HEK293T (cell line): ENCODE measurements at regions not wholly inside any gene's neighbourhood (a gene's known extent, or its start where the extent isn't known, plus 50 kb on each side); places are given as distances from the start of the nearest gene placed in this dataset.

Experiments used
- ARNT ChIP-seq: fragments of 450-650 bp; IDR thresholded peaks from 2 replicates; pipeline ENCODE4 v1.6.1; 2017; ENCODE audit warnings: mild to moderate bottlenecking
- BHLHE40 ChIP-seq: fragments of 450-650 bp; IDR thresholded peaks from 2 replicates; pipeline ENCODE4 v1.6.1; 2016; ENCODE audit warnings: mild to moderate bottlenecking, moderate library complexity, borderline replicate concordance
- CTBP1 ChIP-seq: fragments of 450-650 bp; IDR thresholded peaks from 2 replicates; pipeline ENCODE4 v1.6.1; 2016; ENCODE audit warnings: borderline replicate concordance
- ELF4 ChIP-seq: fragments of 450-650 bp; IDR thresholded peaks from 2 replicates; pipeline ENCODE4 v1.6.1; 2017; ENCODE audit warnings: antibody characterized with exemption
- FOXA1 ChIP-seq: fragments of 450-650 bp; IDR thresholded peaks from 2 replicates; pipeline ENCODE4 v1.6.1; 2016; ENCODE audit warnings: mild to moderate bottlenecking
- FOXK2 ChIP-seq: fragments of 450-650 bp; IDR thresholded peaks from 2 replicates; pipeline ENCODE4 v1.6.1; 2016; ENCODE audit warnings: mild to moderate bottlenecking
- FOXM1 ChIP-seq: fragments of 450-650 bp; IDR thresholded peaks from 2 replicates; pipeline ENCODE4 v1.6.1; 2017; ENCODE audit warnings: mild to moderate bottlenecking, borderline replicate concordance
- HDGF ChIP-seq: fragments of 450-650 bp; IDR thresholded peaks from 2 replicates; pipeline ENCODE4 v1.6.1; 2017; ENCODE audit warnings: antibody characterized with exemption, borderline replicate concordance
- NFRKB ChIP-seq: fragments of 450-650 bp; IDR thresholded peaks from 2 replicates; pipeline ENCODE4 v1.6.1; 2016; ENCODE audit warnings: mild to moderate bottlenecking, moderate library complexity
- SP1 ChIP-seq: fragments of 450-650 bp; IDR thresholded peaks from 2 replicates; pipeline ENCODE4 v1.6.1; 2017
- SUZ12 ChIP-seq: fragments of 450-650 bp; IDR thresholded peaks from 2 replicates; pipeline ENCODE4 v1.6.1; 2016; ENCODE audit warnings: mild to moderate bottlenecking
- TARDBP ChIP-seq: fragments of 450-650 bp; IDR thresholded peaks from 2 replicates; pipeline ENCODE4 v1.6.1; 2016
- ZNF384 ChIP-seq: fragments of 450-650 bp; IDR thresholded peaks from 2 replicates; pipeline ENCODE4 v1.6.1; 2016

DNA sequence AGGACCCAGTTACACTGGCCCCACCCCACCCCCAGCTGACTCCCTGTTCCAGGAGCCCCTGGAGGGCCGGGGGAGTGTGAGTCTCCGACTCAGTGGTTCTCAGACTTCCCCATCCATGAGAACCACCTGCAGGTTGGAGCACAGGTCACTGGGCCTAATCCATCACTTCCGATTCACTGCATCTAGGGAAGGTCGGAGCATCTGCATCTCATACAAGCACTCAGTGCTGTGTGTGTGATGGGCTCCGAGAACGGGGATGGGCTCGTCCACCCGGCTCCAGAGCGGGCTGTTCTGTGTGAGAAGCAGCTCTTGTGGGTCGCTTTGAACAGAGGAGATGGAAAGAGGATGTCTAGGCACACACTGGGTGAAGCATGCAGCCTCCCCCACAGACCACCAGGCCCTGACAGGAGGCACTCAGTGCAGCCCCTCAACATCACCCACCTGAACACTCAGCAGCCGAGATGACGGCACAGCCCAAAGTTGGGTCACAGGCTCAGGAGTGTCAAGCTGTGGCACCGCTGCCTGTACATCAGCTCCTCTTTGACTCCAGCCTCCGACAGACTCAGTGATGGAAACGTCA, 541.4 kb downstream of the BRD1 start:
- TF ChIP-seq BHLHE40 (no peak), ARNT (no peak), CTBP1 (no peak), FOXA1 (no peak), ELF4 (no peak), ZNF384 (no peak), FOXM1 (no peak), SP1 (no peak), SUZ12 (no peak), FOXK2 (no peak), HDGF (no peak), TARDBP (no peak), NFRKB (no peak)
